GM19025 (cell line): ENCODE measurements at regions not wholly inside any gene's neighbourhood (a gene's known extent, or its start where the extent isn't known, plus 50 kb on each side); places are given as distances from the start of the nearest gene placed in this dataset.
A peak's percentile ranks its signal among the peaks of the same experiment; 100 is the strongest.
"Not testable (repeated sequence)": the region's sequence is repeated elsewhere in the genome, so short reads cannot be mapped to it uniquely, and the experiment has no call there.

ENCODE experiments used
- ATAC-seq: cut with Tn5 transposase; IDR thresholded peaks from one replicate; pipeline ENCODE4 v1.9.1; 2021; ENCODE audit warnings: mild to moderate bottlenecking, low read depth, moderate library complexity; ENCODE audit not compliant: unreplicated experiment

DNA sequence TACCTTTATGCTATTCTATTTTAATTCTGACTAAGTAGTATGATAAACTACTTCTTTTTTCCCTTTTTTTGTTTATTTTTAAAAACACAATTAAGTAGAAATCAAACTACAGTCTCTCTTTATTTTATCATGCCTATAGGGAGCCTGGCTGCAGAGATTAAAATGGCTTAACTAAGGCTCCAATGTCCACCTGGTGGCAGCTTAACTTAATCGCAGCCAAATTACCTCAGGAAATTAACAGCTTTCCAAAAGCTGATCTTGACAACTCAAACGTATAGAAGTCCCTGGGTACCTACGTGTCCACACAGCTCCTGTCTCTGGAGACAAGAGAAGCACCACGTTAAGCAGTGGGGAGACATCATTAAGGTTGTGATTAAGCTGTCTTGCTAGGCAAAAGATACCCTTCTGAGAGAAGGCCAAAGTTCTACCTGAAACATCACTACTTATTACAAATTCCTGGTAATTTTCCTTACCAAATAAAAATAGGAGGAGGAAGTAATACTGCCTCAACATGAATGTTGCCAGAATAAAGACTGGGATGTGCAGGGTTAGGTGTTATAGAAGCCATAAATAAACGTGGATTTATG lies 63.2 kb upstream of the SNX19 start:
- no peak for ATAC-seq

DNA sequence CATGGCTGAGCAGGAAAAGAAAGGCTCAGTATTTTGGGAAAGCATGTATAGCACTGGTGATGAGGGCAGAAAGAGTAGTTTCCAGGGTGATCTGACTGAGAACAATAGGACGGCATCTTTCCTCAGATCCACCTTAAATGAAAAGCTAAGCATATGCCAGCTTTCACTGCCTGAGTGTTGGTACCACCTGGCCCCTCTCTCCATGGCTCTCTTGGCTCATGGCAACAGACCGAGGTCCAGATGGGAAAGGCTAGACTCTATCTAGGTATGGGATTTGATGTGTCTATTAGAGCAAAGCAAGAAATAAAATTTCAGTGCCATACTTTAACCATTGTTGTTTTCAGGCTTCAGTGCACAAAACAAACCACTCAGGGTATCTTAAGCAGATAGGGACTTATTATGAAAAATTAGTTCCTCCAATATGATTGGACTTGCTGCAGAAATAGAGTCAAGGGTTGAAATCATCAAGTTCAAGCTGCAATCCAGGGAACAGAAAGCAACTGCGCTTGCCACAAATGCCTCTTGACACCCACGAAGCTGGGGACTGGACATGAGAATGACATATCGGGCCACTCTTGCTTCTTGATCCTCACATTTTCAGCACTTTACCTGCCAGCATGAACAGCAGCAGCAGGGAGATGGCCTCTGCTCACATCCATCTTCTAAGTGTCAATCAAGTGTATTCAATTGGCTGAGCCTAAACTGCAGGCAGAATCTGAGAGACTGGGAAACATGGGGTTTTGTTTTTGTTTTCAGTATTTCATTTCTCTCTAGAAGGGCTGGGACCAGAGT lies 64.0 kb upstream of the SNX19 start:
- no peak for ATAC-seq

DNA sequence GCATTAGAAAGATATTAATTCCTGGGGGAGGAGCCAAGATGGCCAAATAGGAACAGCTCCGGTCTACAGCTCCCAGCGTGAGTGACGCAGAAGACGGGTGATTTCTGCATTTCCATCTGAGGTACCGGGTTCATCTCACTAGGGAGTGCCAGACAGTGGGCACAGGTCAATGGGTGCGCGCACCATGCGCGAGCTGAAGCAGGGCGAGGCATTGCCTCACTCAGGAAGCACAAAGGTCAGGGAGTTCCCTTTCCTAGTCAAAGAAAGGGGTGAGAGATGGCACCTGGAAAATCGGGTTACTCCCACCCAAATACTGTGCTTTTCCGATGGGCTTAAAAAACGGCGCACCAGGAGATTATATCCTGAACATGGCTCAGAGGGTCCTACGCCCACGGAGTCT lies 68.0 kb upstream of the SNX19 start:
- ATAC-seq = not testable (repeated sequence)

DNA sequence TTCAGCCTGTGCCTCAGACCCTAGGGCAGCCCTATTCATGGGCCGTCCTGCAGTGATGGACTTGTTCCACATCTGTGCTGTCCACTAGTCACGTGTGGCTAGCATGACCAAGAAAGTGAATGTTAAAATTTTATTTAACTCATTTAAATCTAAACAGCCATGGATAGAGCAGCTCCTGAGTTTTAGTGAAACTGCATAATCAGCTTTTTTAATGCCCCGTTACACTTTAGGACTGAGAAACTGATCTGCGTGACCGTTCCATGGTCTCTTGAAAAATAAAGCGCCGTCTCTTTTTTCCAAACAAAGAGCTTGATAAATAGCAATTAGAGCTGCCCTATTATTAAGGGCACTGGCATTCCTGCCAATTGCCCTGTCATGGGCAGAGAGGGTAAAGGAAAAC lies 76.5 kb upstream of the SNX19 start:
- no peak for ATAC-seq

DNA sequence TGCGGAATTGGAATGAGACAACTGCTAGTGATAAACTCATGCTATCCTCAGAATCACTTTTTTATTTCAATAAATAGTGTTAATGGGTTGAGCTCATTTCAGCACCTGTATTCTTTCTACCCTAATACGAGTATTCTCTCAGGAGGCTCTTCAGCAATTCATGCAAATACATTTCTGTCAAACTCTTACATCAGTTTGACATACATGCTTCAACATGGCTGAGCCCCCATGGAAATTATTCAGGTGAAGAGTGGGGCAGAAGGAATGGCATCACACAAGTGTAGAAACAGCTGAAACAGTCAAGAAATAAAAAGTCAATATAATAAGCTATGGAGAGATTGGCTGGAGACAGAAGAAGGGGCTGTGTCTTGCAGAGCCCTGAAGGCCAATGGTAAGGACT lies 77.8 kb upstream of the SNX19 start:
- no peak for ATAC-seq

DNA sequence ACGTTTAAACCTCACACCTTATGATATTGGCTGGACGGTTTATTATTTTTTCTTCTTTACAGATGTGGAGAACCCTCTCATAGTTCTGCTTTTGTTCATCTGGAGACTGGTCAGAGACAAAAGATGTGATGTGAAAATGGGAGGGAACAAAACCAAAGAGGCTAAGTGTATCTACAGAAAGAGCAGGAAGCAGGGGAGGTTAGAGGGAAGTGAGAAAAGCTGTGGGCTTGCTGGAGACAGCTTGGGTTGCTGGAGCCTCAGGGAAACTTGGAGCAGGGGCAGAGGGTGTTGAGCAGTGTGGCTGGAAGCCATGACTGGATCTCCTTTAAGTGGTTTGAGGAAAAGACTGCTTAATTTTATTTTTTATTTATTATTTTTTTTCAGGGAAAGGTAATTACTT lies 79.0 kb upstream of the SNX19 start:
- ATAC-seq = no peak

DNA sequence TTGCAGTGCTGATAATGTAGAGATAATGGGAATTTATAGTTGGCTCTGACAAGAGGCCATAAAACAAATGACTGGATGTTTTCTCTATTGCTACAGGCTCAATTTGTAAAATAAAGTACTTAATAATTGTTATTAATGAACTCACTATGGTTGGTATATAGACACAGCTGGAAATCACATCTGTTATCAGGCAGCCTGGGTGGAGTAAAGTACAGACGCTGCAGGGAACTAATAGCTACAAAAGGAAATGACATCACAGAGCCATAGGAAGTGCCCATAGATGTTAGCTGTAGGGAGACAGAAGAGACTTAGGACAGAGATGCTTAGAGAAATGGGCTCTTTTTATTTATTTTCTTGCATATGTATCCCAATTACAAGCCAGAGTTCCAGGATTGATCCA lies 81.0 kb upstream of the SNX19 start:
- ATAC-seq = no peak

DNA sequence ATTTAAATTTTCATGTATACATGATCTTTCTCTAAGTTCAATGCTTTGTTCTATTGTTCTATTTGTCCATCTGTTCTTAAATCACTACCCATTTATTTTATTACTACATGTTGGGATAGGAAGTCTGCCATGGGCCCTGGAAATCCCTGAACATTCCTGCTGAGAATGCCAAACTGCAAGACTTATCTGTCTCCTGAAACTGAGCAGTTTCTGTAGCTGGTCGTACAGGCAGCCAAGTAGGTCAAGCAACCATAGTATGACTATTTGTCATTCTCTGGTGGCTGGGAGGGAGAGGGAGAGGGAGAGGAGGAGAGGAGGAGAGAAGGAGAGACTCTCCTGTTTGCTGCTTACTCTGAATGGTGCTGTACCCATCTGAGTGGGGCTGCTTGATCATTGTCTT lies 82.8 kb upstream of the SNX19 start:
- ATAC-seq = no peak

DNA sequence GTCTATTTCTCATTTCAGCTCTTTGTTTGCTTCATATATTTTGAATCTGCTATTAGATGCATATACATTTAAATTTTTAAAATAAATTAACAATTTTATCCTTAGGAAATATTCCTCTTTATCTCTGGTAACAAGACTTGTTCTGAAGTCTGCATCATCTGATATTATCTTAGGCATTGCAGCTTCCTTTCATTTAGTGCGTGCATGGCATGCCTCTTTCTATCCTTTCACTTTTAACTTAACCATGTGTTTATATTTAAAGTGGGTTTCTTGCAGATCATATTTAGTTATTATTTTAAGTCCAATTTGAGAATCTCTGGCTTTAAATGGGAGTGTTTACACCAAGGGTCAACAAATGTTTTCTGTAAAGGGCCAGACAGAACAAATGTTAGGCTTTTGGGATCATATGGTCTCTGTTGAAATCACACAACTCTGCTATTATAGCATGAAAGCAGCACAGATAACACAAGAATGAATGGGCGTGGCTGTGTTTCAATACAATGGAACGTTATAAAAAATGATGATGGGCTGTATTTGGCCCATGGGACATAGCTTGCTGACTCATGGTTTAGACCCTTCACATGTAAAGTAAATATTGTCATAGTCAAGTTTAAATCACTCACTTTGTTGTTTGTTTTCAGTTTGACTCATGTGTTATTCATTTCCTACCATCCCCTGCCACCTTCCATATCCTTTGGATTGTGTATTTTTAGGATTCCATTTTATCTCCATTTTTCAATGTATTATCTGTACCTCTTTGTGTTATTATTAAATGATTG lies 83.9 kb upstream of the SNX19 start:
- no peak for ATAC-seq

DNA sequence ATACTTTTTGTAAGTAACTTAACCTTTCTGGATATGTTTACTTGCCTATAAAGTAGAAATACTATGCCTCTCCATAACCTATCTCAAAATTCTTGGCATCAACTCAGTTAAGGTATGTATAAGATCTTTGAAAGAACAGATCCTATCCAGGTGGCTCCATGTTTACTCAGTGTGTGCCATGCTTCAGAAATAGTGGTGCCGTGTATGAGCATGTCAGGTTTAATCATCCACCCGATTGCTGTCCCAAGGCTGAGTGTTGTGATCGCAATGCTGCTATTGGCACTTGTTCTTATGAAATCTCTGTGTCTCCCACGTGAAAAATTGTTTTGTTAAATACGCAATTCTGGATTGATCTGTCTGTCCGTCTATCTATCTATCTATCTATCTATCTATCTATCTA lies 85.9 kb upstream of the SNX19 start:
- no peak for ATAC-seq

DNA sequence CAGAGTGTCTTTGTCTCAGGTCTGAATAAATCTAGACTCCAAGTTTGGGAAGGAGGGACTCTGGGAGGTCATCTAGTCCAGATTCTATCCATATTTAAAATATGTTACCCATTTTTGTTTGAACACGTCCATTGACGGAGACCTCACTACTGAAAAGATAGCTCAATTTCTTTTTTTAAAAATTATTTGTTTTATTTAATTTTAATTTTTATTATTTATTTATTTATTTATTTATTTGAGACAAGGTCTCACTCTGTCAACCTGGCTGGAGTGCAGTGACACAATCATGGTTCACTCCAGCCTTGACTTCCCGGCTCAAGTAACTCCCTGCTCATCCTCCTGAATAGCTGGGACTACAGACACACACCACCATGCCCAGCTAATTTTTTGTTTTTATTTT lies 89.5 kb upstream of the SNX19 start:
- no peak for ATAC-seq

DNA sequence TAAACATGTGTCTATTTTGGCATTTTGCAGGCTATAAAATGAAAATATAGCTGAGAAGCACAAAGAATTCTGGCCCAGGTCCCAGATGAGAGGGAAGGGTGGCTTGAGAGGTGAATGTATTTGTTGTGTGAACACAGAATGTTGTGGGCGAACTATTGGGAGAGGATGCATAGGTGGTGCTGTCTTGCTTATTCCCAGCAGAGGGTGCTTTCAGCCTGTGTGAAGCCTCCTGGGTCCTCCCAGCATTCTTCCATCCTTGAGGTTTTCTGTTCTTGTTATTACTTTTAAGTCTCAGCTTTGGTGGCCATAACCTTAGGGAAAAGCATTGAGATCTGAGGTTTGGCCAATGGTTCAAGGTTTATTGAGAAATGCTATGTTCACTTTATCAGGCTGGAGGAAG lies 108.7 kb upstream of the SNX19 start:
- no peak for ATAC-seq

DNA sequence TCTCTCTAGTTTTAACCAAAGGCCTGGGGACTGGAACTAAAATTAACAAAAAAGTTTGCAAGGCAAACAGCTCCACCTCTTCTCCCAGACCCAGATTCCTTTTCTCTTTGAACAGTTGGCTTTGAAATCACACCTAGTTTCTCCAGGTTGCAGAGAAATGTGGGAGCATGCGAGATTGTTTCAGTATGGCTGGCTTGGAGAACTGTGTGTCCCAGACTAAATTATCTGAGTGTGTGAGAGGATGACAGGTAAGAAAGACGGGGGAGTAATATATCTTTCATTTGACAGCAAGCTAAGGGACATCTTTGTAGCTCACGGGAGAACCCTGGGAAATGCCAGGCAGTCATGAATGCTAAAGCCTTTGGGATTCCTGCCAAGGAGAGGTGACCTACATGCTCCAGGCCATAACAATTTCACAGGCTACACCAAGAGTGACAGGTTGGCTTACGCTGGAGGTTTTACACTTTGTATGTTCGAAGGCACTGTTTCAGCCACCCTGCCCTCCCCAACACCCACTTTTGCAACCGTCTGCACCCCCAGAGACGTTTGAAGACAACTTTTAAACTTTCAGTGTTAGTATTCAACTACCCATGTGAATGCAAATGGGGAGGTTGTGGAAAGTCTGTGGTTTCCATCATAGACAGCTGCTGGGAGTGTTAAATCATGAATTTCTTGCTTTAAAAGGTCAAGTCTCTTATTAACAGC lies 109.3 kb upstream of the SNX19 start:
- peak; percentile 86 for ATAC-seq

DNA sequence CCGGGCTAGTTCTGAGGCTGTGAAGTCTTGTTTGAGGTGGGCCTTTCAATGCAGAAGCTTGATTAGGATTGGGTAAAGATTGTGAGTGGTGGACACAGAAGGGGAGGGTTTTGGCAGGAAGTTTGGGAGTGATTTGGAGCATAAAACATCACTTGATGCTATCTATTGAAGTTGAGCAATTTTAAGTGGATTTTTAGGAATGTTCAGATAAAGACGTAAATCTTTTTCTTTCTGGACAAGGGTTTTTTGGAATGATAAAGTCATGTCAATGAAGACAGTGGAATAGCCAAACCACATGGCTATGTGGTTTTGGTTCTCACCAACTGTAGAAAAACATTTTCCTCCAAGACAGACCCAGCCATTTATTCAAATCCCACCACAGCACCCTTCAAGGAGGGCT lies 111.2 kb upstream of the SNX19 start:
- no peak for ATAC-seq

DNA sequence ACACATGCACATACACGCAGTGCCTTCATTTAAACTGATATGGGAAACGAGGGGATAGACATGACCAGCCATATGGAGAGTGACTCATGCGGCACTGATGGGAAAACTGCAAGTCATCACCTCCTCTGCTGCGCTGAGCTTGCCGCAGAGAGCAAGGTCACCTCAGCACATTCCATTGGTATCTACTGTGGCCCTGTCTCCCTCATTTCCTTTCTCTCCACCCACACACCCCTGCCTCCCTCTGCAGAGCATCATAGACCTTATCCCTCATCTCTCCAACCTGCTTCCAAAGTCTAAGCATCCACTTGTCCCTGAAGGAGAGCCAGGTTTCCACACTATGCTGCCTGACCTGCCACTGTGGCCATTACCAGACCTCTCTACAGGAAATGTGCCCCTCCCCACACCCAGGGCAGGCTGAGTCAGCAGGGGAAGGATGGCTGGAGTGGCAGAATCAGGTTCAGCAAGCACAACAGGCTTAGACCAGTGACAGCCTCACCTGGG lies 116.9 kb upstream of the SNX19 start:
- ATAC-seq = no peak

DNA sequence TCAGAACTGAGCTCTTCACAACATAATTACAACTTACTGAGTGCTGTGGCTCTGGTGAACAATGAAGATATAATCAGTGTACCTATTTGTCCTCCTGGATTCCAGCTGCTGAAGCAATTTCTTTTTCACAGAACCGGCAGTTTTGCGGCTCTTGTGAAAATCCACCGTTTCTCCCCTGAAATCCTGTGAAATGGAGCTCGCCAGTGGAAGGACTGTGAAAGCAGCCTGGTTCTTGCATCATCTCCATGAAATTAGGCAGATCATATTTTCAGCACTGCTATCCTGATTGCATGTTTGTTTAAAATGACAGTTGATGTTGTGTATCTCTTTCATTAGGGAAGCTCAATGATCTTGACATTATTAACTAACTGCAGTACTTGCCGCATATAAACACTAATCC lies 120.2 kb upstream of the SNX19 start:
- no peak for ATAC-seq

DNA sequence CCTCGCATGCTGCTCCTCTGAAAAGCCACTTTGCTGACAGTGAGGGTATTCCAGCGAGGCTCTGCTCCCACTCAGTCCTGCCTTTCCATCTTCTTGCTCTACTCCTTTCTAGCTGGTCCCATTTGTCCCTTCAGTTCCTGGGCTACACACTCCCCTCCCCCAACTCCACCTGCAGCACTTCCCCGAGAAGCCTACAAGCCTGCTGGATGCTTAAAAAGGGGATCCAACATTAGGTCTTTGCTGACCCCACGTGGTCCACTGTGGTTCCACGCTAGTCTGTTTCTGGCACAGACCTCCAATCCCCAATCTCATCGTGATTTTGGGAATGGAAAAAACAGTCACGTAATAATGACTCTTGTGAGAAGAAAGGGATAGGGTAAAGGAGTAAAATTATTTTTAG lies 121.6 kb upstream of the SNX19 start:
- no peak for ATAC-seq

DNA sequence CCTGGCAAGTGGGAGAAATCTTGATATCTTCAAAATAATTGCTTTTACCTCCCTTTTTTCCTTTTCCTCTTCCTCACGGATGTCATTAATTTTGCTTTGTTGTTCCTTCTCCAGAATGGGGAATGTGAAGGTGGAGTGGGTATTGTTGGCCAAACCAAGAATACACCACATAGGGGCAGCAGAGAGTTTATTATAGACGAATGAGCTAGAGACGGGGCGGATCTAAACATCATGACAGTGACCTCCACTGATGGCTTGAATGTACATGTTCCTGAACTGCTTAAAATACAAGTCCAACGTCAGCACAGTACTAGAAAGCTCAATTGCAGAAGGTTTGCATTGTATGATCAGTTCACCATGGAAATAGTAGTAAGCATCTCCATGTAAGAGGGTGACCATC lies 122.3 kb upstream of the SNX19 start:
- ATAC-seq = no peak

DNA sequence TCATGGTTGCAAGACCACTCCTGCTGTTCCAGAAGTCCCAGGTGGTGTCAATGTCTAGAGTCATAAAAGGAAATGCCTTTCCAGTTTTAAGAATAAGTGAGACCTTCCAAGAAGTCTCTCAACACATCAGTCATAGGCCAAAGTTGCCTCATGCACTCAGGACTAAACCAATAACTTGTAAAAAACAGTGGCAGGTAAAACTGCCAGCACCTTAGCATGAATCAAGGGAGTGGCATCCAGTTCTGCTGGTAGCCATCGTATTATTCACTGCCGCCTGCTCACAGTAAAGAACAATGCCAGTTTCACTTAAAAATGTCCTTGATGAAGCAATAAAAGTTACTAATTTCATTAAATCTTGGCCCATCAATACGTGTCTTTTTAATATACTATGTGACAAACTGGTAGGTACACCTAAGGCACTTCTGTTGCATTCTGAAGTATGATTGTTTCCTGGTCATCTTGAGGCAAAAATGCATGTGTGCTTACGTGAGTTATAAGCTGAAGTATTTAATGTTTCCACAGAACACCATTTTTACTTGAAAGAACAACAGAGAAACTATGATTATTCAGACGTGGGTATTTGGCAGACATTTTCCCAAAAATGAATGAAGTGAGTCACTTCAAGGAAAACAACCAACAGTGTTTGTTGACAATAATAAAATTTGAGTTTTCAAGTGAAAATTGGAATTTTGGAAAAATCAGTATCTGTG lies 125.2 kb upstream of the SNX19 start:
- no peak for ATAC-seq

DNA sequence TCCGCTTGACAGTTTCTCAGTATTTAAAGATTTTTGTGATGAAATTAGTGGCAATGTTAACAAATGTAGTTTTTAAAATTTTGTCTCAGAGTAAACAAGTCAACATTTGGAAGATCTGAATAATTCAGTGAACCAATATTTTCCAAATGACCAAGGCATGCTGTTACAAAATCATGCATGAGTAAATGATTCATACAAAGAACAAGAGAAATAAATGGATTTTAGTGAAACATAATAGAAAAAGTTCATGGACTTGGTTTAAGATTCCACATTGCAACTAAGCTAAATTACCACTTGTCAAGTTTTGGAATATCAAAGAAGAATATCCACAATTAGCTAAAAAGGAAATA lies 125.7 kb upstream of the SNX19 start:
- ATAC-seq = no peak
